Neural progenitor cell (in vitro differentiated cells): ENCODE measurements at regions not wholly inside any gene's neighbourhood (a gene's known extent, or its start where the extent isn't known, plus 50 kb on each side); places are given as distances from the start of the nearest gene placed in this dataset.

Experiments
- EZH2 ChIP-seq: fragments of 200-600 bp; sonication (generic); IDR thresholded peaks from 2 replicates; pipeline ENCODE4 v1.6.1; 2017; ENCODE audit warnings: antibody characterized with exemption, mild to moderate bottlenecking, moderate library complexity
- TF ChIP-seq, protein P1 (sequence below): fragments of 200-600 bp; sonication (generic); IDR thresholded peaks from 2 replicates; pipeline ENCODE4 v1.5.1; 2017; ENCODE audit warnings: antibody characterized with exemption, mild to moderate bottlenecking

- TF ChIP-seq, protein P1, sequence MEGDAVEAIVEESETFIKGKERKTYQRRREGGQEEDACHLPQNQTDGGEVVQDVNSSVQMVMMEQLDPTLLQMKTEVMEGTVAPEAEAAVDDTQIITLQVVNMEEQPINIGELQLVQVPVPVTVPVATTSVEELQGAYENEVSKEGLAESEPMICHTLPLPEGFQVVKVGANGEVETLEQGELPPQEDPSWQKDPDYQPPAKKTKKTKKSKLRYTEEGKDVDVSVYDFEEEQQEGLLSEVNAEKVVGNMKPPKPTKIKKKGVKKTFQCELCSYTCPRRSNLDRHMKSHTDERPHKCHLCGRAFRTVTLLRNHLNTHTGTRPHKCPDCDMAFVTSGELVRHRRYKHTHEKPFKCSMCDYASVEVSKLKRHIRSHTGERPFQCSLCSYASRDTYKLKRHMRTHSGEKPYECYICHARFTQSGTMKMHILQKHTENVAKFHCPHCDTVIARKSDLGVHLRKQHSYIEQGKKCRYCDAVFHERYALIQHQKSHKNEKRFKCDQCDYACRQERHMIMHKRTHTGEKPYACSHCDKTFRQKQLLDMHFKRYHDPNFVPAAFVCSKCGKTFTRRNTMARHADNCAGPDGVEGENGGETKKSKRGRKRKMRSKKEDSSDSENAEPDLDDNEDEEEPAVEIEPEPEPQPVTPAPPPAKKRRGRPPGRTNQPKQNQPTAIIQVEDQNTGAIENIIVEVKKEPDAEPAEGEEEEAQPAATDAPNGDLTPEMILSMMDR = no peak
- TF ChIP-seq EZH2 = no peak
These were observed 73.1 kb upstream of the PRNP start for GRCh38 chr20:4613184-4613583.
